ENCODE measurements at regions not wholly inside any gene's neighbourhood (a gene's known extent, or its start where the extent isn't known, plus 50 kb on each side); places are given as distances from the start of the nearest gene placed in this dataset.
"Not testable (repeated sequence)": the region's sequence is repeated elsewhere in the genome, so short reads cannot be mapped to it uniquely, and the experiment has no call there.

DNA sequence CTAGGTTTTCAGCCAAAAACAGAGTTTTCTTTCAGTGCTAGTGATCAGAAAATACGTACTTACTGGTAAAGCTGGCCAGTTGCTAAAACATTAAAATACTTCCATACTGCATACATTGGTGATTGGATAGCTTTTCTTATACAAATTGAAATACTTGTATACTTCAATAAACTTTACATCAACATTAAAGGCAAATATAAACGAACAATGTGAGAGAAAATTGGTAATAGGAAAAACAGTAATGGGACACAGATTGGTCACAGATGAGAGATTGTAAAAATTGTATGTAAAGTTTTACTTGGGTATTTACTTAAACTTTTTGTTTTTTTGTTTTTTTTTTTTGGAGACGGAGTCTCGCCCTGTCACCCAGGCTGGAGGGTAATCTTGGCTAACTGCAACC is 391.7 kb downstream of the TFEC start:
- DNase-seq, result no peak

DNA sequence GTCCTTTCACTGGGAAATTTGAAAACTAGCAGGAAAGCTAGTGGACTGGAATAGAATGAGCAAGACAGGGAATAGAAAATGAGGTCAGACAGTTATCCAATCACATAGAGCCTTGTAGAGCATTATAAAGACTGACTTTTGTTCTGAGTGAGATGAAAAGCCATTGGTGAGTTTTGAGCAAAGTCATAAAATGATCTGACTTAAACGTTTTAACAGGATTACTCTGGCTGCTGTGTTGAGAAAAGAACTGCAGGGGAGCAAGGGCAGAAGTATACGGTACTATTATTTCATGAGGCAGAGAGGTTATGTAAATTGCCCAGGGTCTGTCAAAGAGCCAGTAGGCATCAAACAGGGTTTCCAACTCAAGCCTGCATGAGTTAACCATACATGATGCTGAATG is 393.4 kb downstream of the TFEC start:
- no peak for DNase-seq

DNA sequence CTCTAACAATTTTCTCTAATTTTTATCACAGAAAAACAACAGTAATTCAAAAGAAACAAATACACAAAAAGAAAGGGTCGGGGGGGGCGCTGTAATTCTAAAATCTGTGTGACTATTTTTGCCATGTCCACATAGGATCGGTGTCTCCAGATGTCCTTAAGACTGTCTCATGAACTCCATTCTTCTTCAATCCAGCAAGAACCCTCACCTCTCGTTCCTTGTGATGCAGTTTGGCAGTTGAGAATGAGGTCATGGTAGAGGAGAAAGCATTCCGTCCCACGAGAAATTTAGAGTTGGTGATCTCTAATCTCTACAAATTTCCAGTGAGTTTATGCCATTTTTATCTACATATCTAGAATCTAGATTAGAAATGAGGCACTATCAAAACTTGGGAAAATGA is 394.7 kb downstream of the TFEC start:
- DNase-seq, result no peak

DNA sequence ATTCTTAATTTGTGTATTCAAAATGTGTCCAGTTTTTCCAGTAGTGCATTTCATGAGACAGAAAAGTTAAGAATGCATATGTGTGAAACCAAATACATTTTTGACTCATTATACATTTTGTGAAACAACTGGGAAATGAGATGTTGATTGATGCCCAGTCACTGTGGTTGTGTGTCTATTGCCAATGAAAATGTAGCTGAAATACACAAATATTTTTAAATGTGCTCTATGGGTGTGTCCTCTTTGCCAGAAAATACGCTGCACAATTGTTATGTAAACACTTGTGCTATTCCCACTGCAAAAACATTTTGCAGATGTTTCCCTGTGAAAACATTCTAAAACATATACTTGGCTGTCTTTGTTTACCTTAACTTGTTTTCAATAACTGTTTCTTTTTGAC is 395.2 kb downstream of the TFEC start:
- no peak for DNase-seq

DNA sequence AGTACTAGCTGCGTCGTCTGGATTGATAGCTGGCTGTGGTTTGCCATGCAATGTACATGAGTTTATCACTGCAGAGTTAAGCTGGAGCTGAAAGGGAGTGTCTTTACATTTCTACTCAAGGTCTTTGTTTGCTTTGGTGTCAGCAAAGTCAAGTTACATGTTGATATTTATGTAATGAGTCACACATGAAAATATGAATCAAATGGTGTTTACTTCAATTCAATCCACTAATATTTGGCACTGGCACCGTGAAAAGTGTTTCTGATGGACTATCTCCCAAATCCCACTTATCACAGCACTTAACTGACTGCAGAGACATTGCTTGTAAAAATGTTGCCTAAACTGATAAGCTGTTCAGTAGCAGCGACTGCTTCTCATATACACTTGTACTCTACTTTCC is 395.9 kb downstream of the TFEC start:
- no peak for DNase-seq

DNA sequence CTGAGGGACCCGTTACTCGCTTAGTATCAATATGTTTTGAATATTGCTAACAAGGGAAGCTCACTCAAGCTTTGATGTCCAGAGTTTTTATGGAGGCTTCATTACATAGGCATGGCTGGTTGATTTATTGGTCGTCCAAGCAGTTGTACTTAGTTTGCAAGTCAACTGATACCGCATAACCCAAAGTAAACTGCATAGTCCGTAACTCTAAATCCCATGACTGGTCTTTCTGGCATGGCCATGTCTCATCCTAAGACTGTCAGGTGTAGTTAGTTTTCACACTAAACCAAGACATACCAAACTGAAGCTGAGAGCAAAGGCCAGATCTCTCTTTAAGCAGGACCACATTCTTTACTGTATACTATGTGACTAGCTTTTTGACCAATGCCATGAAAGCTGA is 397.9 kb downstream of the TFEC start:
- DNase-seq, result no peak

DNA sequence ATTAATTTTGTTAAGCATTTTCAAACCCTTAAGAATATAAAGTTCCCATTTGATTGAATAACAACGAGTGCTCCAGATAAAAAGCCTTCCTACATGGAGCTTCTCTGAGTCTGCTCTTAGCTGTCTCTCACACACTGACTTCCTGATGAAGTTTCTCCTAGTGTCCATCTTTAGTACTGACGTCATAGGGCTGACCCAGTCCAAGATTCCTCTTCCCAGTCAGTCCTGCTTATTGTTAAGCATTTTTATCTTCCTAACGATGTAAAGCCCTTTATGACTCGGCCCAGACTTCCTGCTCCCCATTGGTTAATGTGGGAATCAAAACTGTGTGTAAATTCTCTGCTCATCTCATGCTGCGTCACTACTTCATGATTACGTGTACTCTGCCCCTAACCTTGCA is 398.8 kb downstream of the TFEC start:
- DNase-seq, result no peak

DNA sequence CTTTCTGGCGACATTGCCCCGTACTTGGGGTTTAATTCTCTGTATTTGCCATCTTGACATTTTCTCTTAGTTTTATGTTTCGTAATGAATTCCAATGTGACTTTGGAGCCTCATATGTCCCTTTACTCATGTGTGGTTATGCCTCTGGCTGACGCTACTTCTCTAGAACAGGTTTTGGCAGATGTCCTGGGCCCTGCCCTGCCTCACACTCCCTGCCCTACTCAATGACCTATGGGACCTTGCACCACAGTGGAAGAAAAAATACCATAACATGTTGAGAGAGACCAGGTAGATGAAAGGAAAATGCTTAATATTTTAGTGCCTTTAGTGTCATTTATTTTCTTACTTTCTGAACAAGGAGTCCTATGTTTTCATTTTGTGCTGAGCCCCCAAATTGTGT is 400.5 kb downstream of the TFEC start:
- no peak for DNase-seq

DNA sequence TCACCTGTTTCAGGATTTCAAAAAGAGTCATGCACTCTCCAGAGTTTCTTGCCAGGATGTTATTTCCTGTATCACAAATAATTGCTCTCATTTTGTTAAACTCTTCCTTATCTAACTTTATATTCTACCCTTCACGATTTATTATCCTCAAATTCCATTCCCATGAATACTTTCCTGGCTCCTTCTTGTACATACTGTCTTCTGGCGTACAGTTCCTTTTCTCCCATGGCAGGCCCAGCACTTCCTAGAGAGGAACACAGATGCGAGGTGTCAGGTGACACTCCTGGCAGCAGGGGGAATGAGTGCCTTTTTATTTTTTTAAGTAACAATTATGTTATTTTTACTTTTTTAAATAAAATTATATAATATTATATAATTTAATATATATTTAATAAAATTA is 411.9 kb downstream of the TFEC start:
- DNase-seq, result no peak

DNA sequence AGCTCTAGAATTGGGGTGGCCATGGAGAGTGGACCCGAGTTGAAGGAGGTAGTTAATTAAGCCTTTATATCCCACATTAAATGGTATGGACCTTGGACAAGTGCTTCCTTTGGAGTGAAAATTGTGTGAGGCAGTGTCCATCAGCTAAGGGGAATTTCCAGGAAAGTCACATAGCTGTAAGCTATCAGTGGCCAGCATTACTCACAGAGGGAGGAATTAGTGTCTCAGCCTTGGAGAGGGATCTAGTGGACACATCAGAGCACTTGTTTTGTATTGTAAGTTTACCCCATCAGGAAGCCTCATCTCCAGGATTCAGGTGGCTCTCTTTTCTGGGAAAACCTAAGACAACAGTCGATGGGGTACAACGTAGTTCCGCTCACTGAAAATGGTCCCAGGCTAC is 416.7 kb downstream of the TFEC start:
- DNase-seq, result no peak

DNA sequence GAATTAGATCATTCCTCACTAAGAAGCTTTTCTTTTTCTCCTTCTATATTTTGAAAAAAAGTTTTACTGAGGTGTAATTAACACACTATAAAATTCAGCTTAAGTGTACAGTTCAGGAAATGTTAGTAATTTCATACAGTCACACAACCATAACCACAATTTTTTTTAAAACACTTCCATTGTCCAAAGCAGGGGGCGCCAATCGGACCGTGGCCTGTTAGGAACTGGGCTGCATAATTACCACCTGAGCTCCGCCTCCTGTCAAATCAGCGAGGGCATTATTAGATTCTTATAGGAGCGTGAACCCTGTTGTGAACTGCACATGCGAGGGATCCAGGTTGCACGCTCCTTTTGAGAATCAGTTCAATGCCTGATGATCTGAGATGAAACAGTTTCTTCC is 427.1 kb downstream of the TFEC start:
- no peak for DNase-seq

DNA sequence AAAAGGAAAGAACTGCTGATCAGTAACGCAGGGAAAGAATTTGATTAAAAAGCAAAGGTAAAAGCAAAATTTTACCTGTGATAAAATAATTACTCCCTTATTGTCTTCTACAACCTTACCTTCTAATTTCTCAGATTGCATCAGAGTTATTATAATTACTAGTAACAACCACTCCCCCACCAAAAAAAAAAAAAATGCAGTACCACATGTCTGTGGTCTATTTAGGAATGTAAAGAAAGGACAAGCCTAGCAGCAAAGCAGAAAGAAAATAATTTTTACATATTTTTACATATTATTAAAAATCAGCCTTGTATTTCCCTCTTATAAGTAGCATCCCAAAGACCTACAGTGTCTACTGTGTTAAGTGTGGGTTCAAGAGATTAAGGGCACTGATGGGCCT is 430.4 kb downstream of the TFEC start:
- no peak for DNase-seq

DNA sequence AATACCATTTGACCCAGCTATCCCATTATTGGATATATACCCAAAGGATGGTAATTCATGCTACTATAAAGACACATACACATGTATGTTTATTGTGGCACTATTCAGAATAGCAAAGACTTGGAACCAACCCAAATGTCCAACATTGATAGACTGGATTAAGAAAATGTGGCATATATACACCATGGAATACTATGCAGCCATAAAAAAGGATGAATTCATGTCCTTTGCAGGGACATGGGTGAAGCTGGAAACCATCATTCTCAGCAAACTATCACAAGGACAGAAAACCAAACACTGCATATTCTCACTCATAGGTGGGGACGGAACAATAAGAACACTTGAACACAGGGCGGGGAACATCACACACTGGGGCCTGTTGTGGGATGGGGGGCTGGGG is 431.4 kb downstream of the TFEC start:
- not testable (repeated sequence) for DNase-seq

DNA sequence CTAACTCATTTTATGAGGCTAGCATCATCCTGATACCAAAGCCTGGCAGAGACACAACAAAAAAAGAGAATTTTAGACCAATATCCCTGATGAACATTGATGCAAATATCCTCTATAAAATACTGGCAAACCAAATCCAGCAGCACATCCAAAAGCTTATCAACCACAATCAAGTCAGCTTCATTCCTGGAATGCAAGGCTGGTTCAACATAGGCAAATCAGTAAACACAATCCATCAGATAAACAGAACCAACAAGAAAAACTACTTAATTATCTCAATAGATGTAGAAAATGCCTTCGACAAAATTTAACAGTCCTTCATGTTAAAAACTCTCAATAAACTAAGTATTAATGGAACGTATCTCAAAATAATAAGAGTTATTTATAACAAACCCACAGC is 433.3 kb downstream of the TFEC start:
- not testable (repeated sequence) for DNase-seq

DNA sequence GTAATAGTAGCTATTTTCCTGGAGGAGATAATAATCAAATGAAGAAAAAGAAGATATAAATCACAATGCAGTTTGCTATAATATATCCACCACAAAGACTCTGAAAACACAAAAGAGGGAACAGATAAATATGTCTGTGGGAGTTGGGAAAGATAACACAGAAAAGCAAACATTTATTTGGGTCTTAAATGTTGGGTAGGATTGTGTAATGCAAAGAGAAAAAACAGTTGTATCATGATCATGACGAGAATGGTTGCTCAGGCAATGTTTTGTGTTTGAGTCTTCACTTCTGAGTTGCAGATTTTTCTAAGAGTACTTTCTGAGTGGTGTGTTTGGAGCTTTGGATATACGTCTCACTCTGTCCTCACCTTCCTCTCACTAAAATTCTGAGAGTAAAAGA is 437.5 kb downstream of the TFEC start:
- DNase-seq, result no peak

DNA sequence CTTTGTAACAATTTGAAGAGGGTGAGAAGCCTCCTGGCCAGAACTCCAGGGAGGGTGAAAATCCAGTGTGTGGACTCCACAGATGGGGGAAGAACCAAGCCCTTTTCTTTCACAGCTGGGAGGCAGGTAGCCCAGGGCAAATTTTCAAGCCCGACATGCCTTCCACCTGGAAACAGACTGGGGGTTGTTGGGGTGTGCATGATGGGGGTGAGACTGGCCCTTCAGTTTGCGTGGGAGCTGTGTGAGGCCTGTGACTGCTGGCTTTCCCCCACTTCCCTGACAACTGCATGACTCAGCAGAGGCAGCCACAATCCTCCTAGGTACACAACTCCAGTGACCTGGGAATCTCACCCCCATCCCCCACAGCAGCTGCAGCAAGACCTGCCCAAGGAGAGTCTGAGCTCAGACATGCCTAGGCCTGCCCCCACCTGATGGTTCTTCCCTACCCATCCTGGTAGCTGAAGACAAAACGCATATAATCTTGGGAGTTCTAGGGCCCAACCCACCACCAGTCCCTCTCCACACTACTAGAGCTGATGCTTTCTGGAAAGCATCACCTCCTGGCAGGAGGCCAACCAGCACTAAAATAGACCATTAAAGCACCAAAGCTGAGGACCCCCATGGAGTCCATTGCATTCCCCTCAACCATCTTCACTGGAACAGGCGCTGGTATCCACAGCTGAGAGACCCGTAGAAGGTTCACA is 445.4 kb downstream of the TFEC start:
- DNase-seq, result no peak

DNA sequence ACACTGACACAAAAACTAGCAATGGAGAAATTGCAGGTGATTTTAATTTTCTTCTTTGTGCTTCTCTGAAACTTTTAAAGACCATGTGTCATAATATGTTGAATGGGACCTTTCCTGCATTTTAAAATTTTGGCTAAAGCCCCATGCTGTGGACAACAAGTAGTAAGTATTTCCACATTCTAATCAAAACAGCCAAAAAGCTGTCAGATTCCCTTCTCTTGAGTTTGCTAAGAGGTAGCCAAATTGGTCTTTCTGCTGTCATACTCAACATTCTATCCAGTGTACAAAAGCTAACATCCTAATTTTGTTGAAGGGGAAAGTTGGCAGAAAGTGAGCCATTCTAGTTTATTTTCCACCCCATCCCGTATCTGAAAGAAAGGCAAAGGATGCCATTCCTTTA is 447.6 kb downstream of the TFEC start:
- DNase-seq, result no peak

DNA sequence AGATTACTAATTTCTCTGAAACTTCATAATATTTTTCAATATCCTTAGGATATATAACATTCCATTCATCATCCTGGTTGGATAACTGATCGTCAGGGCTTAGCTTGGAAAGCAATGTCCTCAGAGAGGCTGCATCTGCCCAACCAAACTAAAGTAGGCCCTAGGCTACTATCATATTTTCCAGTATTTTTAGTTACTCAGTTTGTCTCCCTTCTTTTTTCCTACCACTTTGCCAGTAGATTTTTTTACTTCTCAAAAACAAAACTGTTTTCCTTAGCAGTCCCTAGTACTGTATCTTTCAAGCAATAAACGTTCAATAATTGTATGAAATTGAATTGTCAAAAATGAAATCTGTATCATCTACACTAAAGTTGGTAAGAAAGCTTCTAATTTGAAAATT is 452.0 kb downstream of the TFEC start:
- DNase-seq, result no peak

DNA sequence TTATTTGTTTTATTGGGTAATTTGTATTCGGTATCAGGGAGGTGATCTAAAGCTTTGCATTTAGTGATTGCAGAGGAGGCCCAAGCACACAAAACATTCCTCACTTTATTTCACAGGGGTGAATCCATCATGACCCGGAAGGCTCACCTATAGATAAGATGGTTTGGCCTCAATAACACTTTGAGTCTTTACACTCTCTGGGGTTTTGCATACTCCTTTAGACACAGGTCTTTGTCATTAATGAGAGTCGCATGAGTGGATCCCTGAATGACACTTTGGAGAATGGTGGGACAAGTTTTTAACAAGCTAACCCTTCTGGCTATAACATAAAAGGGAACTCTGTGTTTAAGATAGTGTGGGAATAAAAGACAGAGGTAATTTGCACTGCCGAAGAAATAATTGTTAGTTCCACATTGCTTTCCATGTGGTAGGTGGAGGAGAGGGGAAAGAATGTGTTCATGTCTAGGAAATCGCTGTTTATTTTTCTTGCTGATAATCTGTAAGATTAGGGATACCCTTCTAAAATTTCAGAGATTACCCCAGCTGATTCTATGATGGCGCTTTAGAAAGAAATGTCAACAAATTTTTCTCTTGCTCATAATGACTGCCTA is 455.8 kb downstream of the TFEC start:
- no peak for DNase-seq

DNA sequence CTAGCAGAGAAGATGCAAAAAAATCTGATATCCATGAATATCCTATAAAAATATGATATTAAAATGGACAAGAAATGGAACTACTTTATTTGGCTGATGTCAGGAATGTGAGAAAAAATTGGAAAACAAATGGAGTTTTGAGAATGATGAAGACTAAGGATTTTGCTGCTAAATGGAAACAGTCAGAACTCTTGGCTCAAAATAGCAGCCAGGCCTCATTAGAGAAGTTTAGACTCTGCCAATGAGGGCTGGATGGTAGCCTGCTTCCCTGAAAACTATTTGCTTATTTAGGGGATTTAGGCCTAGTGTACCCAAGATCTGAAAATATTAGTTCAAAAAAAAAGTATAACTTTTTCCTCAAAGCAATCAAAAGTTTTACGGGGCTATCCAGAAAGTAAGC is 458.5 kb downstream of the TFEC start:
- no peak for DNase-seq

DNA sequence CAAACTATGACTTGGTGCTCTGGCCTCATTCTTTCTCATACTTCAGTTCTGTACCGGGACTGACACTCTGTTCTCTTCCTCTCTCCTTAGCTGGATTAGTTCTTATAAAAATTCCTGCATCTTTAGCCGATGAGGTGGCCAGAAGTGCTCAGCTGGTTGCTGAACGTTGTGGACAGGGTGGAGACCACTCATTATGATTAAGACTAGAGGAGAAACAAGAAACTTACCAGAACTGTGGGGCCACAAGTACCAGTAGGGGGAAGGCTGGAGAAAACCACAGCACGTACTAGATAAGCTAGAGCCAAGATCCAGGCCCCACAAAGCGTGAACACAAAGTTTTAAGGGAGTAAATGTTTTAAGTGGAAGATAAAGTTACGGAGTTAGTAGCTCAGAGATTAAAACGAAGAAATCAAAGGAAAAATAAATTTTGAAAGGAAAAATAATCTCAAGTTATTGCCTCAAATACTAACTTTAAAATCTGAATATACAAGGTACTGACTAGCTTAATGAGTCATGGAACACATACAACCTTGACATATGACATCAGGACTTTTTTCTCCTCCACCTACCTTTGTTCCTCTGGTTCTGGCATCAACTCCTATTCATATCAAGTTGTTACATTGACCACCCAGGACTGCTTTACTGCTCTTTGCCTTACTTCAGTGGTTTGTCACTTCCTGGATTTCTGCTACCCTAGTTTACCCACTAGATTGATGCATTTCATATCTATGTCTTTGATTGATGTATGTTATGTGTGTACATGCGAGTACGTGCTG is 469.0 kb downstream of the TFEC start:
- DNase-seq, result no peak

DNA sequence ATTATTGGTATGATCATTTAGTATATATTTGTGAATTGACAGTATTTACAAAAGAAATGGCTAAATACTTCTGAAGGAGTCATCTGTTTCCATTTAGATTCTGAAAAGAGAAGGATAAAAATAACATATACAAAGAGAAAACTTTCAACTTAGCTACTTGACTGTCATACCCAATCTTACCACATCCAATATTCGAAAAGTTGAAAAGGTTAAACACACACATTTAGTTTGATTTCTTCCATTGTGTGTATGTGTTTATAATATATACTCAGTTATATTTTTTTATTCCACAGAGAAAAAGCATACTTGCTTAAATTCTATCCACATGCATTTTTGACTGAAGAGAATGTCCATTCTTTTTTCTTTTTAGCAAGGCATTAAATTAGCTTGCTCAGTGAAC is 470.7 kb downstream of the TFEC start:
- DNase-seq, result no peak

DNA sequence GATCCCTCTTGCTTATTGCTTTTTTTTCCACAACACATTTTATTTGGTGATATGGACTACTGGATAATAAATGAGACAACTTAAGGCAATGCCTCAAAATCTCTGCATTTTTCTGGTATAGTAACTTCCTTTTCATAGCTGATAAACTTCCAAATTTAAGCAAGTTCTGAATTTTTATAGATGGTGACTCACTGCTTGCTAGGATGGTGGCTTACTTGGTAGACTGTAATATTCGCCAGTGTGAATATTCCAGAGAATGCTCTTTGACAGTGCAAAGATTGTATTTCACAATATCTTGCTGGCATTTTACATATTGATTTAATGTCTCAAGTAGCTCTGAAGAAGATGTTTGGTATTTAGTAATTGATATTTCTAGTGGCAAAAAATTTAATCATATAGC is 472.4 kb downstream of the TFEC start:
- no peak for DNase-seq

DNA sequence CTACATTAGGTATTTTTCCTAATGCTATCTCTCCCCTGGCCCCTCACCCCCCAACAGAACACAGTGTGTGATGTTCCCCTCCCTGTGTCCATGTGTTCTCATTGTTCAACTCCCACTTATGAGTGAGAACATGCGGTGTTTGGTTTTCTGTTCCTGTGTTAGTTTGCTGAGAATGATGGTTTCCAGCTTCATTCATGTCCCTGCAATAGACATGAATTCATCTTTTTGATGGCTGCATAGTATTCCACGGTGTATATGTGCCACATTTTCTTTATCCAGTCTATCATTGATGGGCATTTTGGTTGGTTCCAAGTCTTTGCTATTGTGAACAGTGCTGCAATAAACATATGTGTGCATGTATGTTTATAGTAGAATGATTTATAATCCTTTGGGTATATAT is 473.3 kb downstream of the TFEC start:
- DNase-seq, result not testable (repeated sequence)

DNA sequence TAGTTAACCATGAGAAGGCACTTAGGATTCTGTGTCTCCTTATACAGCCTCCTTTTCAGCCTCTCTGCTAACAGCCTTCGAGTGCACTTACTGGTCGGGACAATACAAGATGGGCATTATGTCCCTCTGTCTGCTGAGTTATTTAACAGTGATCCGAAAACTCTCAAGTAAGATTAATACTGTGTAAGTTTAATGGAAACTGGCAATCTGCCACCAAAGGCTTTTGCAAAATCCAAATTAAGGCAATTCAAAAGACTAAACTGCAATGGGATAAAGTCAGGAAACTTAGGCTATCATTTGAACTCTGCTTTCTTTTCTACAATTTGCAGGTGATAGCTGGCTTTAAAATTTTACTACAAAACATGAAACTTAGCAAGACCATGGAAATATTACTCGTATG is 477.8 kb downstream of the TFEC start:
- no peak for DNase-seq

Measured in activated CD4-positive, alpha-beta T cell treated with anti-CD3 and anti-CD28 coated beads, Interleukin-2, amount 50 U/mL, for 16 hours (primary cell).